ENCODE measurements at regions not wholly inside any gene's neighbourhood (a gene's known extent, or its start where the extent isn't known, plus 50 kb on each side); places are given as distances from the start of the nearest gene placed in this dataset.

DNA sequence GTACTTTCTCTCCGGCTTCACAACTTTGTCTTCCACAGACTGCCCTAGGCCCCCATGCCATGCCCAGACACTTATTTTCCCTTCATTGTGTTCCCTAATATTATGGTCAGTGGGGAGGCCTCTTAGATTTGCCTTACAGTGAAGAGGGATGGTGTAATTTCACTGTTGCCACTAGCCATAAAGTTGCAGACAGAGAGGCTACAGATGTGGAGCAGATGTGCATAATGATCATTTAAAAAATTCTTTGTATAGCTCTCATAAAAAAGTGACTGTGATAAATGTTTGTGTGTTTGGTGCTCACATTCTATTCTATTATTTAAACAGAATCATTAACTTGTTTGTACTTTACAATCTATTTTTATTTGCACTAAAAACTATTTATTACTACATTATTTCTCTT is 67.5 kb upstream of the FN1 start:
- DNase-seq (ENCODE audit: low spot score), result peak; percentile 43

DNA sequence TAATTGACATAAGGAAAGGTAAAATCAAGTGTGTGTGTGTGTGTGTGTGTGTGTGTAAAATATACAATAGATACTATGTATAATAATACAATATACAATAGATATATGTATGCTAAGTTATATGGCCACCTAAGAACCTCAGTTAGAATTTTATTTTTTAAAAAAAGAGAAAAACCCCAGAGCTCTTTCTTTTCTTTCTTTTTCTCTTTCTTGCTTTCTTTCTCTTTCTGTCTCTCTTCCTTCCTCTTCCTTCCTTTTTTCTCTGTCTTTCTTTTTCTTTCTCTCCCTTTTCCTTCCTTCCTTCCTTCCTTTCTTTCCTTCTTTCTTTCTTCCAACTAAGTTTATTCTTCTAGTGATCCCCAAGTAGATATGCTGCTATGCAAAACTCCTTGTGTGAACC is 64.6 kb upstream of the FN1 start:
- DNase-seq (ENCODE audit: low spot score), result no peak

DNA sequence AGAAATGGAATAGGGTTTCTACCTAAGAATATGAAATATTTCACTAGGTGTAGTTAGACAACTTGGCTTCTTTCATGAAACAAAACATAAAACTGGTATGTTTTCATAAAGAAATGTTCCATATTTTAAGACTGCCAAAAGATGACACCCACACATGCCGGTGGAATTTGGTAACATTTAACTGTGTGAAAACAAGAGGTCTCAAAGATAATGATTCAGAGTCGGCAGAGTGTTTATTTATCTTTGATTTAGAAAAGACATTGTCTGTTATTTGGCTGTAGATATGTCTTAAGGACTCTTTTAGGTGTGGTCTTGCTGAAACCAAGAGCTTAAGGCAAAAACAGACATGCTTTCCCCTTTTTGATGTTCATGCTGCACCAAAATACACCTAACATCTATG is 63.5 kb upstream of the FN1 start:
- DNase-seq (ENCODE audit: low spot score), result peak; percentile 44

DNA sequence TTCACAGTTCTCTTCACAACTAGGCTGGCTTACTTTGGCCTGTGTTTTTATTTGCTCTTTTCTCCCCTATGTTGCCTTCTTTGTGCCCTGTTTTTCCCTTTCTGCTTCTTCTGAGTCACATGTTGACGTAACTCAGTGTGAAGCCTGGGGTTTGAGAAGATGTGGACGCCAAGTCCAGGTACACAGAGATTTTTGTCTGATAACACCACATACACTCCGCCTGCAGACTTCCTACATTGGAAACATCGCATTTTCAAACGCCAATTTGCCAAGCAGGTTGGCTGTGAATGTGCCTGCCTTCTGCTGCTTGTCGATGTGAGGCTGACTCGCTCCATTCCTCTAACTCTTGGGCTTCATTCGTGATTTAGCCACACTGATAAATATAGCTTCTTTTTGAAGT is 62.6 kb upstream of the FN1 start:
- DNase-seq (ENCODE audit: low spot score), result no peak

DNA sequence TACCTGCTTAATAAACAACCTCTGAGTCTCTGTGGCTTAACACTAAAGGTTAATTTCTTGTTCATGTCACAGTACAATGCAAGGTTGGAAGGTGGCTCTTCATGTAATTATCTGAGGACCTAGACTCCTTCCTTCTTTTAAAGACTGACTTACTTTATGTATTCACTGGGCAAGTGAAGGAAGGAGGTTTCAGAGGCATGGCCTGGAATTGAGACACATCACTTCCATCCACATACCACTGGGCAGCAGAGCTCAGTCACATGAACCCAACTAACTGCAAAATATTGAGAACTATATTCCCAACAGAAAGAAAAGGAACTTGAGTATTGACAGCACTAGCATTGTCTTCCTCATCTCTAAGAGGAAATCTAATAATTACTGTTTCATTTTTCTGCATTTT is 57.5 kb upstream of the FN1 start:
- no peak for DNase-seq (ENCODE audit: low spot score)

DNA sequence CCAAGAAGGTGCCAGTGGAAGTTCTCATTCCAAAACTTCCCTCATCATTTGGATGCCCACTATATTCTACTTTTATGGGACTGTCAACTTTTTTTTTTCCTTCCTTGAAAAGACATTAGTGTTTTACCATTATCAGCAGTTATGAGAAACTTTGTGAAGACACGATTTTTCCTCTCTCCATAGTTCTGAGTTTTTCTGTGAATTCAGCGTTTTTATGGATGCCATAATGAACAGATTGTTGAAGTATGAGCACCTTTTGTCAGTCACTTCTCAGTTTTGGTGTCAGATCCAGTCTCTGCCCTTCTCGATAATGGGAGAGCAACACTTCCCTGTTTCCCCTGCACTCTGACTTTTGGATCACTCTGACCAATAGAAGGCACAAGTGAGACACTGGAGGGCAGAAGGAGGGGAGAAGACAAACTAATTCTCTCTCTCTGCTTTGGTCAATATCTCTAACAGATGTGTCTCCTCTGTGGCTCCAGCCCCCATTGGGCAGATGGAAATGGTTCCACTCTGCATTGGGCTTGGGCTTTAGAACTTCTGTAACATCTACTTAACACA is 53.5 kb upstream of the FN1 start:
- DNase-seq (ENCODE audit: low spot score), result no peak

DNA sequence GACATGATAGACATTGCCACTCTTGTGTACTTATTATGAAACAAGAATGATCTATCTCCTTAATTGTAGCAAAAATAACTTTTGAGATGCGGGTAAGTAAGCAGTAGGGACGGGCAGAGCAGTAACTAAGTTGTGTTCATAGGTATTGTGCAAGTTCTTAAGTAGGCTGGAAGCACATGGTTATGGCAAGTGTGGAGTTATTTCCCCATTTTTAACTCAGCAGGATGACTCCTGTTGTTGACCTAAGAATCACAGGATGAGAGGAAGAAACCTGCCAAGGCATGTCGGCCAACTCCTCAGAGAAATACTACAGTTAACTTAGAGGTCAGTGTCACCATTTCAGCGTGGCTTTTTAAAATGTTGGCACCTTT is 51.1 kb upstream of the FN1 start:
- DNase-seq (ENCODE audit: low spot score), result no peak

DNA sequence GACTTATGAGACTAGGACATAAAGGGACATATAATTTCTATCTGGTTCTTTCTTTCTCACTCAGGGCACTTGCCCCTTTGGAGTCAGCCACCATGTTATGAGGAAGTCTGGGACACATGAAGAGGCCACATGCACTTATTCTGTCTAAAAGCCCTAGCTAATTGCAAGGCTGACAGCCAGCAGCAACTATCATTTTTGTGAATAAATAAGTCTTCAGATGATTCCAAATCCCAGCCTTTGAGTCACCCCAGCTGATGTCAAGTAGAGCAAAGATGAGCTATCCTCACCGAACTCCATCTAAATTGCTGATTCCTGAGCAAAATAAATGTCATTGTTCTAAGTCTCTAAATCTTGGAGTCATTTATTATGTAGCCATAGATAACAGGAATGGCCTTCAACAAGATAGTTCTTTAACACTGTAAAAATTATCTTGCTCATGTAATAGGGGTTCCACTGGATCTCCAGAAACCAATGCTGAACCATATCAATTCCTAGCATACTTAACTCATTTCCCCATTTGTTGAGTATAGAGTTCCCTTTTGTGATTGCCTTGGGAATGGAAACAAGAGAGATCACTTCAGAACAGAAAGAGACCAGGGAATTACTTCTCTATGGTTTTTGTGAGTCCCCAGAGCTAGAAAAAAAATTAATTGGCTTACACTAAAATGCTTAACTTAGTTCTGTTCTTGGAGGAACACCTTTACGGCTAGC is 50.6 kb upstream of the FN1 start:
- no peak for DNase-seq (ENCODE audit: low spot score)
